ENCODE measurements at regions not wholly inside any gene's neighbourhood (a gene's known extent, or its start where the extent isn't known, plus 50 kb on each side); places are given as distances from the start of the nearest gene placed in this dataset.

- no peak for DNase-seq (ENCODE audit: low spot score)
- Histone ChIP-seq H3K4me2 (ENCODE audit: low read depth, low read length) (no peak overlapping the region), H3K9me3 (ENCODE audit: low read length) (no peaks in the 10 kb centered on the region), H3K4me1 (ENCODE audit: insufficient read depth, low read length) (no peaks in the 10 kb centered on the region), H2AFZ (ENCODE audit: low read length) (no peak overlapping the region), H3K36me3 (replicated peaks in 1 of 2; ENCODE audit: control insufficient read depth in 1 of 2, insufficient read depth in 2 of 2, low read length in 2 of 2) (no peaks in the 10 kb centered on the region), H3K79me2 (ENCODE audit: insufficient read depth, low read length) (no peaks in the 10 kb centered on the region), H3K27ac (ENCODE audit: extremely low read length, insufficient read depth, low read length) (no peak overlapping the region), H3K9ac (ENCODE audit: insufficient read depth, low read depth, low read length) (no peak overlapping the region), H3K27me3 (ENCODE audit: control insufficient read depth in 1 of 2, insufficient read depth in 2 of 2, low read length in 2 of 2) (no peaks in the 10 kb centered on the region), H3K4me3 (replicated peaks in 1 of 3; ENCODE audit: insufficient read depth in 1 of 3, low read depth in 2 of 3, low read length in 3 of 3) (no peak overlapping the region), H4K20me1 (ENCODE audit: insufficient read depth, low read length) (no peaks in the 10 kb centered on the region)
- FAIRE-seq: no peak
- no peak for ATAC-seq
- ChIA-PET CTCF (ENCODE audit: low intra/inter-chr PET ratio, low total read pairs) (no interaction called here), POLR2A (no interaction called here)
- in situ Hi-C loops (cut with HindIII; ENCODE audit: extremely low pct_ligation_motif_present, low pct_unique_long_range_greater_than_20kb) (no loop called here), intact Hi-C loops (cut with micrococcal nuclease; ENCODE audit: unreplicated experiment) (no loop called here)
- TF ChIP-seq PBX3 (CRISPR knock-in tag; IDR thresholded peaks at IDR 0.05; ENCODE audit: borderline replicate concordance) (no peak), ZNF841 (CRISPR knock-in tag; IDR thresholded peaks at IDR 0.05; ENCODE audit: borderline replicate concordance) (no peak), FIP1L1 (IDR thresholded peaks at IDR 0.05; ENCODE audit: borderline replicate concordance, insufficient read depth, low read depth, low read length) (no peak), ZNF605 (CRISPR knock-in tag; IDR thresholded peaks at IDR 0.05) (no peak), LBX2 (CRISPR knock-in tag; IDR thresholded peaks at IDR 0.05; ENCODE audit: borderline replicate concordance) (no peak), SMAD9 (CRISPR knock-in tag; IDR thresholded peaks at IDR 0.05) (no peak), MIER3 (CRISPR knock-in tag; IDR thresholded peaks at IDR 0.05; ENCODE audit: borderline replicate concordance) (no peak), ZNF253 (CRISPR knock-in tag; IDR thresholded peaks at IDR 0.05; ENCODE audit: borderline replicate concordance) (no peak)
- no TSS peak for BruUV-seq (replicated peaks)
- 9% methylated on average over 6 of the region's 6 CpGs for WGBS (ENCODE audit: low lambda C conversion rate)
Measured at GRCh38 chr5:88540471-88541115, 271.9 kb upstream of the TMEM161B start.
